ENCODE measurements at regions not wholly inside any gene's neighbourhood (a gene's known extent, or its start where the extent isn't known, plus 50 kb on each side); places are given as distances from the start of the nearest gene placed in this dataset.

DNA sequence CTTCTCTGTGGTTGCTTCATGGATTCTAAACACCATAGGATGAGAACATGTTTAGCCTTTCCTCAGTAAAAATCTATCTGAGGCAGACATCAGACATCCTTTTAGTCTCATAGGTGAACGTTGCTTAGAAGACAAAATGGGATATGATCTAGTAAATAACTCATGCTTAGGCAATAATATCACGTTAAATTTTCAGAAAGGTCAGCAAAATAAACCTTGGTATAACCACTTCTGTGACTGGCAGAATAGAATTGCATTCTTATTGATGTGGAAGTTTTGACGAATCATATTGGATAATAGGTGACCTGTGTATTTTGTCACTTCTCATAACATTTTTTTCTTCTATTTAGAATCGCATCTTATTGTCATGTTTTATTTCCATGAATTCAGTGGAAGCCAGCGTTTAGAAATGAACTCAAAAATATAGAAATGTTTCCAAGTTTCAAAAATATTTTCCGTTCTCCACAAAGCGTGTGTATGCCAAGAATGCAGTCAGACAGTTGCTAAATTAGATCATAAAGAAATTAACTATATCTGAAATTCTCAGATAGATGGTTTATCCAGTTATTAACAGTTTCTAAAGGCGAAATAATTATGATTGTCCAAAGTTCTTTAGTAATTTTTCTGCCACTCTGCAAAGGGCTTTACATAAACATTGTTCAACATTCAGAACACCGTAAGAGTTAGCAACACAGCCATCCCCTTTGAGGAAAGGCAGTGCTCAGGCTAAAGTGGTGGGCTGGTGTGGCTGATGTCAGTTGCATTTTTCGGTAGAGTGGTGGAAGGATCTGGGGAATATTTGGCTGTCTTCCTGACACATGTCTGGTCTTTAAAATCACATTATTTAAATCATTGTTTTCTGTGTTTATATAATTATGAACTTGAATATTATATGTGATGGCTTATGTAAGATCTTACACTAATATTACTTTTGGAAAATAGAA lies 827.2 kb downstream of the MTRR start:
- POLR2A ChIA-PET (ENCODE audit: partially characterized antibody) = no interaction called here
- Histone ChIP-seq H3K4me1 (replicated peaks in 1 of 4; ENCODE audit: control insufficient read depth in 3 of 4, insufficient read depth in 4 of 4, low read length in 3 of 4) (no peaks in the 10 kb centered on the region), H3K18ac (ENCODE audit: extremely low read depth, low read length) (no peak overlapping the region), H3K4ac (replicated peaks; ENCODE audit: insufficient read length, low read depth, low read length) (no peak overlapping the region), H3K56ac (replicated peaks; ENCODE audit: insufficient read length, low read depth, low read length) (no peak overlapping the region), H4K20me1 (replicated peaks in 1 of 2; ENCODE audit: control insufficient read depth in 1 of 2, insufficient read depth in 2 of 2, low read length in 2 of 2) (no peaks in the 10 kb centered on the region), H2AK5ac (ENCODE audit: low read depth, low read length) (no peak overlapping the region), H3K23ac (ENCODE audit: insufficient read length) (no peak overlapping the region), H2BK20ac (ENCODE audit: low read length) (no peak overlapping the region), H3K23me2 (ENCODE audit: low read depth, low read length) (no peaks in the 10 kb centered on the region), H4K5ac (ENCODE audit: insufficient read length, low read depth, low read length) (no peak overlapping the region), H3K36me3 (ENCODE audit: control insufficient read depth in 2 of 4, insufficient read depth in 4 of 4, low read length in 3 of 4) (no peaks in the 10 kb centered on the region), H2BK120ac (replicated peaks; ENCODE audit: low read depth, low read length) (no peak overlapping the region), H3K14ac (ENCODE audit: insufficient read length) (no peak overlapping the region), H3K27ac (ENCODE audit: low read depth, low read length) (no peak overlapping the region), H2BK15ac (ENCODE audit: low read length) (no peak overlapping the region), H2BK12ac (ENCODE audit: low read depth, low read length) (no peak overlapping the region), H3K9me3 (ENCODE audit: insufficient read depth in 2 of 2, low read depth in 1 of 2, low read length in 1 of 2) (no peaks in the 10 kb centered on the region), H3K4me3 (ENCODE audit: extremely low read depth in 1 of 4, insufficient read depth in 2 of 4, low read depth in 3 of 4, low read length in 4 of 4) (no peak overlapping the region), H2BK5ac (ENCODE audit: low read depth, low read length) (no peak overlapping the region), H3K79me2 (ENCODE audit: control insufficient read depth in 1 of 2, insufficient read depth in 2 of 2, low read length in 2 of 2) (no peaks in the 10 kb centered on the region), H3K4me2 (ENCODE audit: insufficient read depth in 1 of 2, low read depth in 2 of 2, low read length in 2 of 2) (no peak overlapping the region), H3K79me1 (ENCODE audit: low read depth, low read length) (no peaks in the 10 kb centered on the region), H3K9ac (replicated peaks in 1 of 4; ENCODE audit: extremely low read depth in 1 of 4, low read depth in 3 of 4, low read length in 3 of 4) (no peak overlapping the region), H3K27me3 (replicated peaks in 1 of 4; ENCODE audit: control insufficient read depth in 3 of 4, extremely low read depth in 1 of 4, insufficient read depth in 3 of 4, low read length in 3 of 4) (no peaks in the 10 kb centered on the region), H4K8ac (ENCODE audit: extremely low read depth, insufficient read depth, low read length) (no peak overlapping the region), H2AFZ (ENCODE audit: low read length) (no peak overlapping the region), H4K91ac (replicated peaks; ENCODE audit: insufficient read length, low read length) (no peak overlapping the region)
- WGBS, 2 experiments (ENCODE audit: extremely low coverage in 1 of 2, insufficient coverage in 1 of 2, insufficient read length in 1 of 2, insufficient replicate concordance in 2 of 2, low coverage in 1 of 2, low lambda C conversion rate in 2 of 2, missing lambda C conversion rate in 1 of 2) = 97% methylated on average over 10 of the region's 10 CpGs; no CpG with 5 or more reads in 1 of the 2 experiments
- CTCF ChIA-PET (ENCODE audit: partially characterized antibody) = no interaction called here
- no peak for TF ChIP-seq CHD1 (IDR thresholded peaks at IDR 0.05; ENCODE audit: low read depth, low read length)
- TF ChIP-seq, protein P1, sequence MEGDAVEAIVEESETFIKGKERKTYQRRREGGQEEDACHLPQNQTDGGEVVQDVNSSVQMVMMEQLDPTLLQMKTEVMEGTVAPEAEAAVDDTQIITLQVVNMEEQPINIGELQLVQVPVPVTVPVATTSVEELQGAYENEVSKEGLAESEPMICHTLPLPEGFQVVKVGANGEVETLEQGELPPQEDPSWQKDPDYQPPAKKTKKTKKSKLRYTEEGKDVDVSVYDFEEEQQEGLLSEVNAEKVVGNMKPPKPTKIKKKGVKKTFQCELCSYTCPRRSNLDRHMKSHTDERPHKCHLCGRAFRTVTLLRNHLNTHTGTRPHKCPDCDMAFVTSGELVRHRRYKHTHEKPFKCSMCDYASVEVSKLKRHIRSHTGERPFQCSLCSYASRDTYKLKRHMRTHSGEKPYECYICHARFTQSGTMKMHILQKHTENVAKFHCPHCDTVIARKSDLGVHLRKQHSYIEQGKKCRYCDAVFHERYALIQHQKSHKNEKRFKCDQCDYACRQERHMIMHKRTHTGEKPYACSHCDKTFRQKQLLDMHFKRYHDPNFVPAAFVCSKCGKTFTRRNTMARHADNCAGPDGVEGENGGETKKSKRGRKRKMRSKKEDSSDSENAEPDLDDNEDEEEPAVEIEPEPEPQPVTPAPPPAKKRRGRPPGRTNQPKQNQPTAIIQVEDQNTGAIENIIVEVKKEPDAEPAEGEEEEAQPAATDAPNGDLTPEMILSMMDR (IDR thresholded peaks at IDR 0.05; ENCODE audit: control extremely low read depth in 1 of 3, insufficient read depth in 1 of 3, low read depth in 1 of 3, low read length in 3 of 3) = no peak
- DNase-seq (ENCODE audit: low read depth in 1 of 2, low spot score in 2 of 2) = no peak
- FAIRE-seq = no peak

Data from H1 (cell line).